GM12872 (cell line): ENCODE measurements at regions not wholly inside any gene's neighbourhood (a gene's known extent, or its start where the extent isn't known, plus 50 kb on each side); places are given as distances from the start of the nearest gene placed in this dataset.
A peak's percentile ranks its signal among the peaks of the same experiment; 100 is the strongest.

Source experiments
- CTCF ChIP-seq: IDR thresholded peaks from 3 replicates; pipeline ENCODE4 v1.5.1; 2011; ENCODE audit warnings: low read depth, mild to moderate bottlenecking, low read length, moderate library complexity; ENCODE audit not compliant: insufficient read depth

DNA sequence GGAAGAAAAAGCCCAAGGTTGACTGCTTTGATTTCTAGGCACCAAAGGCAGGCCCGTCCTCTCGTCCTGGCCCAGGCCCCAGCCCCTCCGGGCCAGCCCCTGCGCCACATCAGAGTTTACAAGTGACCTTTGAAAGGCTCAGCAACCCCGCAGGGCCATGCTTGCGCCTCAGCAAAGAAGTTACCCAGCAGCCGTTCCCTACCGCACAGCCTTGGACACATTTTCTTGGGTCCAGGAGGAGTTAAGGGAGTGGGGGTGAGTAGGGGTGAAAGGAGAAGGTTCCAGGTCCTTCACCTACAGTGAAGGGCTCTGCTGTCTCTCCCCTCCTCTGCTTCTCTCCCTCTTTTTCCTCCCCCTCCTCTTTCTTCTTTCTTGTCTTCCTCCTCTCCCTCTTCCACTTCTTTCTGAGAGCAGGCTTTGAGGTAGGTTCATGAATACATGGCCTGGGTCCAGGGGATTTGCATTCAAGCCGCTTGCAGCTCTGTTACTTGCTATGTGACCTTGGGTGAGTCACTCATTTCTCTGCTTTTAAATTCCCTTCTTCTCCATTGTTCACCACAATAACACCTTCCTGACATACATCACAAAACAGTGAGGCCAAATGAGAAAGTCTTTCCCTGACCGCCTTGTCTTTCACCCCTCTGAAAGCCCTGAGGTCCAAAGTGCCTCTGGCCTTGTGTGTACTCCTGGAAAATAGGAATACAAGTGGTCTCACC, 223.3 kb upstream of the TPRG1 start:
- TF ChIP-seq CTCF = no peak

DNA sequence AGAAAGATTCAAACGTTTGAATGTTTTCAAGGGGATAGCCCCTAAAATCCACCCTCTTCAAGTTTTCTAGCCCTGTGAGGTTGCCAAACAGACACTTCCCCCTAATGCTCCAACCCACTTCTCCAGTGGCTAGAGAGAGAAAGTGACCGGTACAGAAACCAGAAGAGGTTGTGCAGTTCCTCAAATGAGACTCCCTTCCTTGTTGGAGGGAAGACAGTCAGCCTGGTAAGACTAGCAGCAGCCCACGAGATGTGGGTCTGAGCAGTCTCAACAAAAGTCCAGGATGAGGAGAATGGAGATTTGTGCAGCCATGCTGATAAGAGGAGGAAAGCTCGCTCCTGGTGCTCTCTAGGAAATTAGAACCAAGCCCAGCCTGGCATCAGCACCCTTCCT, 222.8 kb upstream of the TPRG1 start:
- TF ChIP-seq CTCF = no peak

DNA sequence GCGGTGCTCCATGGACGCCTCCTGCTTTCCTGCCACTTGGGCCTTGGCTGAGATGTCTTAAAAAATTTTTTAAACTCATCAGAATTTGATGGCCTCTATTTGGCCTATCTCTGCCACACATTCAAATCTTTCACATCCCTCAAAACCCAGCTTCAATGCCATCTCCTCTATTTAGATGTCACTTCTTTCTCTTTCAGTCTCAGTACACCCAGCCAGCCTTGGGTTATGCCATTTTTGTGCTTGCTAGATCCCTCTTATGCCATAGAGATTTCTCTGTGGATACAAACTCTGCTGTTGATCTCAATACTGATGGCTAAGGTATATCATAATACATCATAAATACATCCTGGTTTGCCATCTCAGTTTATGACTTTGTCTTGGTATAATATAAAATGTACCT, 222.3 kb upstream of the TPRG1 start:
- no peak for TF ChIP-seq CTCF

DNA sequence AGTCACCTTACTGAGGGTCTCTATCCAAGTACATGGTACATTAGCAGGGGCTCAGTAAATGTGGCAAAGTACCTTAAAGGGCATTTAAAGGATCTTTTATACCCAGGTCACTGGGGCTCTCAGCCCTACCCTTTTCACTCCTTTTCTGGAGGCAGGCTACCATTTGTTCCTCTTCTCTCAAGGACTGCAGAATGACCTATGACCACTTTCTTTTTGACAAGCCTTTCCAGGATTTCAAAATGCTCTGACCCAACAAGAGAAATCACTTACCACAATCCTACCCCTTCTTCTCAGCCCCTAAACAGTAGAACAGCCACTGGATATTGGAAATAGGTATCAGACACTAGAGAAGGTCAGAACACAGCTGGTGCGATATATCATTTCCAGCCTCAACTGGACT, 221.8 kb upstream of the TPRG1 start:
- no peak for TF ChIP-seq CTCF

DNA sequence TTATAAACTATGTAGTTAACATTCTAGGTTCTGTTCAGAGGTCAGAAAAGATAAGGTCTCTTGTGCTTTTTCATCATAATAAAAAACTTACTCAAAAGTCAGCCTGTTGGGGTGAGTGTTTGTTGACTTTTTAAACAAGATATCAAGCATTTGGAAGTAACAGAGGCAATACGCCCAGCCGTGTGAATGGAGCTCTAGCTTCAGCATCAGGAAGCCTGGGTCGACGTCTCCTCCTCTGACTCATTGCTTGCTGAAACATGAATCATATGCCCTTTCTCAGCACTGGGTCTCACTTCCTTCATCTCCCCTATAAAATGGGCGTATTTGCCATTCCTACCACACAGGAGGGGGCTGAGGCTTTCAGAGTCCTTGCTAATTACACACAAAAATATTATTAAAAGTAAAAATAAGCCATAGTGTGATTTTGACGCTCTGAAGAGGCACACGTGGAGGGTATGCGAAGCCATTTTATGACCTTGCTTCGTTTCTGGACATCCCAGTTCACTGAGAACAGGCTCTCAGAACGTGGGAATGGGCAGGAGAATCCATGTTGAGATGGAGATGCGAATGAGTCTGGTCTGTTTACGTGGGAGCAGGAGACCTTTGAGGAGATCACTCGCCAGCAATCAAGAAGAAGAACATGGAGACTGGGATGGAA, 220.8 kb upstream of the TPRG1 start:
- TF ChIP-seq CTCF = no peak

DNA sequence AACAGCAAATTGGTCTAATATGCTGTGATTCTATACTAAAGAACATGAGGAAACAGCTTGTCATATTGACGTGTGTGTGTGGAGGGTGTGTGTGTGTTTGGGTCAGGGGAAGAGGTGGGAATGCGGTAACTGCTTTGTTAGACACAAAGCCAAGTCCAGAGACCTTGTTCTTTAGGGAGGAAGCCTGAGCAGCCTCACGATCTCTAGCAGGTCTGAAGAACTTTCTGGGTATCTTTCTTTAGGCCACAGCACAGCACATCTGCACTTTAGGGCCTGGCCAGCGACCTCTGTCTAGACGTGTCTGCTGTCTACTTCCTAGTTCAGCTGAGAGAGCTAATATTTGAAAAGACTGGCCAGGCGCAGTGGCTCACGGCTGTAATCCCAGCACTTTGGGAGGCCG, 220.0 kb upstream of the TPRG1 start:
- TF ChIP-seq CTCF = no peak

DNA sequence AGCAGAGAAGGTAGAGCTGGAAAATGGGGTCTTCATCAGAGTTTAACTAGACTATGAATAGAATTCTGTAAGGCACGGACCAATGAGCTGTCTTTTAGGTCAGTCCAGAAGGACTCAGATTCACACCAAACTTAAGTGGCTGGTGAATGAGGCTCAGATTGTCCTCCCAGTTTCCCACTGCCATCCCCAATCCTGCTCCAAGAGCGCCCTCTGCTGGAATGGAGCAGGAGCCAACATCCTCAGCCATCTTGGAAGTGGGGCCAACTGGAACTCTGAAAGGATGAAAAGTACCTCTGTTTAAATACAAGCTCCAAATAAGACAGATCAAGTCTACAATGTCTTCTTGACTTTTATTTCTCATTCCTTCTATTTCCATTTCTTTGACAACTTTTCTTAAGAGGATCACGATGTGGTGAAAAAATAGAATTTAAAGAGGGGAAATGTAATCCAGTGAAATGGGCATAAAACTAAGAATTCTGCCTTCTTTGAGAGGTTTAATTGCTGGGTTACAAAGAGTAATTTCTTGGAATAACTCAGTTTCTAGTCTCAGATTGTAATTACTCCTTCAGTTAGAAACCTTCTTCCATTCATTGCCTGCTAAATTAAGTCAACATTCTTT, 217.1 kb upstream of the TPRG1 start:
- TF ChIP-seq CTCF = peak; percentile 84
